Muscle layer of duodenum (tissue), 2 donors: ENCODE measurements at regions not wholly inside any gene's neighbourhood (a gene's known extent, or its start where the extent isn't known, plus 50 kb on each side); places are given as distances from the start of the nearest gene placed in this dataset.

Experiments used
- H3K27ac ChIP-seq: one replicate; pipeline ENCODE4 v1.7.0; 2013; ENCODE audit warnings: mild to moderate bottlenecking, low read length
- H3K27me3 ChIP-seq: one replicate; pipeline ENCODE4 v1.7.0; 2013; ENCODE audit warnings: low read depth, mild to moderate bottlenecking, control low read depth, low read length
- H3K36me3 ChIP-seq, 2 donors: one replicate each; pipeline ENCODE4 v1.7.0; 2013; ENCODE audit warnings: low read length in 2 of 2, control low read depth in 1 of 2, mild to moderate bottlenecking in 1 of 2; ENCODE audit not compliant: insufficient read depth in 2 of 2, control insufficient read depth in 1 of 2
- H3K4me1 ChIP-seq, 2 donors: one replicate each; pipeline ENCODE4 v1.7.0; 2013; ENCODE audit warnings: low read length in 2 of 2, mild to moderate bottlenecking in 2 of 2, control low read depth in 1 of 2, moderate library complexity in 1 of 2; ENCODE audit not compliant: insufficient read depth in 2 of 2, control insufficient read depth in 1 of 2
- H3K4me3 ChIP-seq, 2 donors: one replicate each; pipeline ENCODE4 v1.7.0; 2013; ENCODE audit warnings: low read length in 2 of 2, low read depth in 1 of 2, mild to moderate bottlenecking in 1 of 2
- H3K9me3 ChIP-seq, 2 donors: one replicate each; pipeline ENCODE4 v1.7.0; 2013; ENCODE audit warnings: low read length in 2 of 2, control low read depth in 1 of 2, mild to moderate bottlenecking in 1 of 2; ENCODE audit not compliant: control insufficient read depth in 1 of 2
- donor health status: healthy.

- H3K4me3 ChIP-seq, result no peak overlapping the region
- H3K4me1 ChIP-seq, result no peaks in the 10 kb centered on the region
These were observed 63.7 kb upstream of the SLC22A23 start for GRCh38 chr6:3520281-3521230.

GRCh38 chr6:3518356-3519190 lies 61.7 kb upstream of the SLC22A23 start:
- Histone ChIP-seq H3K36me3 (no peaks in the 10 kb centered on the region), H3K4me3 (no peak overlapping the region), H3K27me3 (no peaks in the 10 kb centered on the region), H3K4me1 (no peaks in the 10 kb centered on the region), H3K9me3 (peaks cover 0 to 6% of the 10 kb centered on the region in 2 donors), H3K27ac (no peak overlapping the region)

More at GRCh38 chr6:3520281-3521230, 63.7 kb upstream of the SLC22A23 start:
- Histone ChIP-seq H3K27ac (no peak overlapping the region), H3K36me3 (no peaks in the 10 kb centered on the region), H3K27me3 (no peaks in the 10 kb centered on the region), H3K9me3 (peaks cover 0 to 6% of the 10 kb centered on the region in 2 donors)

GRCh38 chr6:3517350-3517749 lies 60.5 kb upstream of the SLC22A23 start:
- Histone ChIP-seq H3K27ac (no peak overlapping the region), H3K4me3 (no peak overlapping the region), H3K36me3 (no peaks in the 10 kb centered on the region), H3K4me1 (no peaks in the 10 kb centered on the region), H3K9me3 (peaks cover 0 to 6% of the 10 kb centered on the region in 2 donors), H3K27me3 (no peaks in the 10 kb centered on the region)

- H3K27ac ChIP-seq, result no peak overlapping the region
- H3K4me3 ChIP-seq, result no peak overlapping the region
- no peaks in the 10 kb centered on the region for H3K4me1 ChIP-seq
- no peaks in the 10 kb centered on the region for H3K36me3 ChIP-seq
- H3K9me3 ChIP-seq, result peaks cover 0 to 6% of the 10 kb centered on the region in 2 donors
- no peaks in the 10 kb centered on the region for H3K27me3 ChIP-seq
These were observed 59.2 kb upstream of the SLC22A23 start for GRCh38 chr6:3516092-3516491.

GRCh38 chr6:3515669-3516068 lies 58.8 kb upstream of the SLC22A23 start:
- Histone ChIP-seq H3K9me3 (peaks cover 0 to 6% of the 10 kb centered on the region in 2 donors), H3K27me3 (no peaks in the 10 kb centered on the region), H3K4me3 (no peak overlapping the region), H3K27ac (no peak overlapping the region), H3K4me1 (no peaks in the 10 kb centered on the region), H3K36me3 (no peaks in the 10 kb centered on the region)

- no peak overlapping the region for H3K4me3 ChIP-seq
- no peaks in the 10 kb centered on the region for H3K9me3 ChIP-seq
- H3K27ac ChIP-seq, result no peak overlapping the region
- H3K27me3 ChIP-seq, result no peaks in the 10 kb centered on the region
- H3K4me1 ChIP-seq, result no peaks in the 10 kb centered on the region
- no peaks in the 10 kb centered on the region for H3K36me3 ChIP-seq
These were observed 56.6 kb upstream of the SLC22A23 start for GRCh38 chr6:3513416-3513815.

- Histone ChIP-seq H3K27me3 (no peaks in the 10 kb centered on the region), H3K36me3 (no peaks in the 10 kb centered on the region), H3K9me3 (no peaks in the 10 kb centered on the region), H3K4me1 (no peaks in the 10 kb centered on the region), H3K27ac (no peak overlapping the region), H3K4me3 (no peak overlapping the region)
These were observed 56.0 kb upstream of the SLC22A23 start for GRCh38 chr6:3512832-3513231.

GRCh38 chr6:3510617-3511016 lies 53.8 kb upstream of the SLC22A23 start:
- H3K4me1 ChIP-seq, result no peaks in the 10 kb centered on the region
- H3K27ac ChIP-seq, result no peak overlapping the region
- no peak overlapping the region for H3K4me3 ChIP-seq
- H3K9me3 ChIP-seq, result no peaks in the 10 kb centered on the region
- no peaks in the 10 kb centered on the region for H3K36me3 ChIP-seq
- H3K27me3 ChIP-seq, result no peaks in the 10 kb centered on the region

GRCh38 chr6:3510178-3510577 lies 53.3 kb upstream of the SLC22A23 start:
- no peak overlapping the region for H3K4me3 ChIP-seq
- no peaks in the 10 kb centered on the region for H3K4me1 ChIP-seq
- H3K27ac ChIP-seq, result no peak overlapping the region
- no peaks in the 10 kb centered on the region for H3K9me3 ChIP-seq
- H3K27me3 ChIP-seq, result no peaks in the 10 kb centered on the region
- no peaks in the 10 kb centered on the region for H3K36me3 ChIP-seq

GRCh38 chr6:3509336-3509735 lies 52.5 kb upstream of the SLC22A23 start:
- no peaks in the 10 kb centered on the region for H3K36me3 ChIP-seq
- no peak overlapping the region for H3K4me3 ChIP-seq
- no peak overlapping the region for H3K27ac ChIP-seq
- no peaks in the 10 kb centered on the region for H3K27me3 ChIP-seq
- H3K4me1 ChIP-seq, result no peaks in the 10 kb centered on the region
- H3K9me3 ChIP-seq, result no peaks in the 10 kb centered on the region

- Histone ChIP-seq H3K36me3 (no peaks in the 10 kb centered on the region), H3K27me3 (no peaks in the 10 kb centered on the region), H3K4me3 (no peak overlapping the region), H3K27ac (no peak overlapping the region), H3K9me3 (no peaks in the 10 kb centered on the region), H3K4me1 (no peaks in the 10 kb centered on the region)
These were observed 50.0 kb upstream of the SLC22A23 start for GRCh38 chr6:3506751-3507383.
